ENCODE measurements at regions not wholly inside any gene's neighbourhood (a gene's known extent, or its start where the extent isn't known, plus 50 kb on each side); places are given as distances from the start of the nearest gene placed in this dataset.
"Not testable (repeated sequence)": the region's sequence is repeated elsewhere in the genome, so short reads cannot be mapped to it uniquely, and the experiment has no call there.

GRCh38 chr3:159872374-159873109, 116.1 kb upstream of the IL12A start:
- DNase-seq = no peak
- TF ChIP-seq GATA1 (IDR thresholded peaks at IDR 0.05; ENCODE audit: low read depth, low read length) (no peak), POLR2A (IDR thresholded peaks at IDR 0.05; ENCODE audit: low read length) (no peak)

DNA sequence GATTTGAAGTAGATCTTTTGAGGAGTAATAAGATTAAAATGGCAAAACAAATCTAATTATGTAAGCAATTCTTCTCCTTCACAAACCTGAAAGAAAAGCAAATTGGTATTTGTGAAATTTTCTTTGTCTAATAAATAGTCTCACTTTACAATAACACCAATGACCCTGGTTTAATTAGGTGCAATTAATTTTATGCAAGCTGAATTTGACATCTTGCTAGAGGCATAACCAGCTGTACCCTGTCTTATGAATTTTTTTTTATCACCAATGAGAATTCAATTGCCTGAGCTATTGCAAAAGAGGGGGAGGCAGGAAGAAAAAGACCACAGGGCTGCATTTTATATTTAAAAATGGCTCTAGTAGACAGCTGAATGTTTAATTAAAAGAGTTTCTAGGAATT, 113.5 kb upstream of the IL12A start:
- no peak for DNase-seq
- no peak for TF ChIP-seq GATA1 (IDR thresholded peaks at IDR 0.05; ENCODE audit: low read depth, low read length)
- TF ChIP-seq POLR2A (IDR thresholded peaks at IDR 0.05; ENCODE audit: low read length) = no peak

GRCh38 chr3:159877924-159878323, 110.7 kb upstream of the IL12A start:
- no peak for DNase-seq
- TF ChIP-seq POLR2A (IDR thresholded peaks at IDR 0.05; ENCODE audit: low read length) (no peak), GATA1 (IDR thresholded peaks at IDR 0.05; ENCODE audit: low read depth, low read length) (no peak)

DNA sequence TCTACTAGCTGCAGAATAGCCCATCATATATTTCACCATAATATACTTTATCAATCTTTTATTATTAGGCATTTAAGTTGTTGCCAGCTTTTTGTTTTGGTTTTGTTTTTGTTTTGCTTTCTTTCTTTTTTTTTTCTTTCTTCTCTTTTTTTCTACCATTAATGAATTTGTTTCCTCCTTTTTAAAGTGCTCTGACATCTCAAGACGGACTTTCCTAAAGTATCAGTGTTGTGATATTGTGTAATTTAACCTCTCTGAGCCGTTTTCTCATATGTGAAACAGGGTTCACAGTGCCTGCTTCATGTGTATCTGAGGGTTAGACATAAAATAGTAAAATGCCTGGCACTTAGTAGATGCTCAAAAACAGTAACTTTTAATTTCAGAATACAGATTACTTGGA, 109.5 kb upstream of the IL12A start:
- DNase-seq = no peak
- no peak for TF ChIP-seq GATA1 (IDR thresholded peaks at IDR 0.05; ENCODE audit: low read depth, low read length)
- no peak for TF ChIP-seq POLR2A (IDR thresholded peaks at IDR 0.05; ENCODE audit: low read length)

- no peak for DNase-seq
- TF ChIP-seq POLR2A (IDR thresholded peaks at IDR 0.05; ENCODE audit: low read length) (no peak), GATA1 (IDR thresholded peaks at IDR 0.05; ENCODE audit: low read depth, low read length) (no peak)
Measured at GRCh38 chr3:159879598-159879997, 109.0 kb upstream of the IL12A start.

DNA sequence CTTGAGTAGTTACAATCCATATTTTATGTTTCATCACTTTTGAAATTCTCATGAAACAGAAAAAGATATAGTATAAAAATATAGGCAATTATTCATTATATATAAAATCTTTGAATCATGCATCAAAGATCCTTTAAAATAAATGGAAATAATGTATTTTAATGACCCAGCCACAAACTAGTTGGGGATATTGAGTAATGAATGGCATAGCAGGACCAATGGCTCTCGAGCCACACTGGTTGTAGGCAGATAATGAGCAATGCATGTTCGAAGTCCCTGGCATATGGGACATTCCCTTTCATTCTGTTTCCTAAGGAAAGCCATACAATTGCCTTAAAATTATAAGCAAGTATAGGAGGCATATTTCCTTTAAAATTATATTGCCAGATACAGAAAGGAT, 107.4 kb upstream of the IL12A start:
- no peak for DNase-seq
- no peak for TF ChIP-seq POLR2A (IDR thresholded peaks at IDR 0.05; ENCODE audit: low read length)
- no peak for TF ChIP-seq GATA1 (IDR thresholded peaks at IDR 0.05; ENCODE audit: low read depth, low read length)

DNA sequence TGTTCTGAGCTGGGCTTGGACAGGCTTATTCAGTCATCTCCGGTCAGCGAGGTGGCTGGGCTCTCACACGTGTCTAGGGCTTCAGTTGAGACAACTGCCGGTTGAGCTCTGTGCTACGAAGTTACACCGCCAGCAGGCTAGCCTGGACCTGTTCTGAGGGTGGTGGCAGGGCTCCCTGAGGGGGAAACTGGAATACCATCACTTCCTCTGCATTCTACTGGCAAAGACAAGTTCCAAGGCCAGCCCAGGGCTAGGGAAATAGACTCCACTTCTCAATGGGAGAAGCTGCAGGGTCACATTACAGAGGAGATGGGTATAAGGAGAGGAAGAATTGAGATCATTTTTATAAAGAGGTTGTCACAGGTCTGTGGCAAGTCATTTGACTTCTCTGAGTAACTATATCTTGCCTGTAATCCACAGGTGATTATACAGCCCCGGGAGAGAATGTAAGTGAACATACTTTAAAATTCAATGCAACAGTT, 106.8 kb upstream of the IL12A start:
- TF ChIP-seq GATA1 (IDR thresholded peaks at IDR 0.05; ENCODE audit: low read depth, low read length) = no peak
- no peak for TF ChIP-seq POLR2A (IDR thresholded peaks at IDR 0.05; ENCODE audit: low read length)
- no peak for DNase-seq

DNA sequence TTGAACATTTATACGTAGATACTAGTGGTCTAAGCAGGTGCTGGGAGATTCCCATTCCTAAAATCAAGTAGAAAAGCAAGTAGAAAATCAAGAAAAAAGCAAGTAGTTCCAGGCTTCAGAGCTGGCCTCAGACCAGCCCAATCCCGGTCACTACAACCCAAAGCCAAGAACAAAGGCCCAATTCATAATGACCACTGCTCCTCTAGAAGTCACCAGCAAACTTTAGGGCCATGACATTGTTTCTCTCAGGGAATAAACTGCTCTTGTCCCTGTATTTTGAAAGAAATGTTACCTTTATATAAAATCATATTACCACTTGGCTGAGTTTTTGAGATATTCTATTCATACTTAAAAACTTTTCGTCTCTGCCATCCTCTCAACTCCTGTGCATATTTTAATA, 106.3 kb upstream of the IL12A start:
- no peak for TF ChIP-seq GATA1 (IDR thresholded peaks at IDR 0.05; ENCODE audit: low read depth, low read length)
- TF ChIP-seq POLR2A (IDR thresholded peaks at IDR 0.05; ENCODE audit: low read length) = no peak

GRCh38 chr3:159882790-159883779, 105.5 kb upstream of the IL12A start:
- DNase-seq = no peak
- no peak for TF ChIP-seq GATA1 (IDR thresholded peaks at IDR 0.05; ENCODE audit: low read depth, low read length)
- TF ChIP-seq POLR2A (IDR thresholded peaks at IDR 0.05; ENCODE audit: low read length) = no peak

More for the DNA sequence above, 106.3 kb upstream of the IL12A start:
- no peak for DNase-seq

- DNase-seq = peak in 1 of 2 experiments; percentile 40
- no peak for TF ChIP-seq GATA1 (IDR thresholded peaks at IDR 0.05; ENCODE audit: low read depth, low read length)
- TF ChIP-seq POLR2A (IDR thresholded peaks at IDR 0.05; ENCODE audit: low read length) = no peak
Measured at GRCh38 chr3:159884661-159885402, 103.8 kb upstream of the IL12A start.

GRCh38 chr3:159886050-159886449, 102.6 kb upstream of the IL12A start:
- DNase-seq = no peak
- TF ChIP-seq GATA1 (IDR thresholded peaks at IDR 0.05; ENCODE audit: low read depth, low read length) (no peak), POLR2A (IDR thresholded peaks at IDR 0.05; ENCODE audit: low read length) (no peak)

- DNase-seq = not testable (repeated sequence)
Measured at GRCh38 chr3:159886530-159886929, 102.1 kb upstream of the IL12A start.

- DNase-seq = no peak
- no peak for TF ChIP-seq POLR2A (IDR thresholded peaks at IDR 0.05; ENCODE audit: low read length)
- TF ChIP-seq GATA1 (IDR thresholded peaks at IDR 0.05; ENCODE audit: low read depth, low read length) = no peak
Measured at GRCh38 chr3:159887168-159887567, 101.5 kb upstream of the IL12A start.

DNA sequence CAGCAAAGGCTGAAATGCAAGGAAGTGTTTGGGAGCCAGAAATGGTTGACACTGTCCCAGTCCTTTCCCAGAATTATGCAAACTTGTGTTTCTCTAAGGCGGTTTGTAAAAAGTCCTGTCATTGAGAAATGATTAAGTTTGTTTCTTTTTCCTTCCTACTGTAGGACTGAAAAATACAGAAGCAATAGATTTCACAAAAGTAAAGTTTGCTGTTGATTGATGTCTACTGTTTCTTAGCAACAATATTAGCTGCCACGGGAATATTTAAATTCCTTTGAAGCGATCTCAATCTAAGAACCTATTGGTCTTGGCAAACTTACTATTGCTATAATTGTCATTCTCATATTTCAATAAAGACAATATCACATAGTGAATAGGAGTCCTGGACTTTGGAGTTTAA, 100.7 kb upstream of the IL12A start:
- DNase-seq = no peak
- TF ChIP-seq POLR2A (IDR thresholded peaks at IDR 0.05; ENCODE audit: low read length) (no peak), GATA1 (IDR thresholded peaks at IDR 0.05; ENCODE audit: low read depth, low read length) (no peak)

Data from erythroblast (primary cell).